ENCODE measurements at regions not wholly inside any gene's neighbourhood (a gene's known extent, or its start where the extent isn't known, plus 50 kb on each side); places are given as distances from the start of the nearest gene placed in this dataset.

DNA sequence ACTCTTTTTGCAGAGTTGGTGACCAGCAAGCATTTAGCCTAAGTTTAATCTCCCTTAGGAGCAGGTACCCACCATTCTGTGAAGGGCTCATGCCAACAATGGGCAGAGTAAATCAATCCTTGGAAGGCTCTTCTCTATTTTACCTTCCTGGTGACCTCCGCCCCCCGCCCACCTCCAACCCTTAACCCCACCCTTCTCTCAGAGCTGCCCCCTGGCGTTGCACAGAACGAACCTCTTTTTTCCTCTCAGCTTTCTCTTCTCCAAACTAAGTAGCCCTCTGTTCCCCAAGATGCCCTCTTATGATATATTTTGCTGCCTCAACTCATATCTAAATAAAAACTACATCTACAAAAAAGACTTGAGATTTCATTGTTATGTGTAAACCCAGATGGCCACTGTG, 186.8 kb downstream of the SEC16B start:
- peaks cover 11% of the 10 kb centered on the region for H3F3A ChIP-seq (ENCODE audit: low read depth)
- no peak overlapping the region for H3K4me2 ChIP-seq
- Mint-ChIP-seq H3K36me3 (no peaks in the 10 kb centered on the region), H3K4me3 (no peak overlapping the region), H3K9me3 (no peaks in the 10 kb centered on the region), H3K27ac (no peak overlapping the region), H3K27me3 (ENCODE audit: insufficient read depth, low read depth) (peaks cover 5% of the 10 kb centered on the region), H3K4me1 (peaks cover 35% of the 10 kb centered on the region)
- no peak overlapping the region for H3K9ac ChIP-seq
- H2AFZ ChIP-seq (replicated peaks): no peak overlapping the region
- H3K27ac ChIP-seq: no peak overlapping the region
- H3K4me3 ChIP-seq: no peak overlapping the region
- no peaks in the 10 kb centered on the region for H3K9me3 ChIP-seq (ENCODE audit: low read depth)
- peaks cover 40% of the 10 kb centered on the region for H3K4me1 ChIP-seq
- DNase-seq (ENCODE audit: low spot score): no peak
- H4K20me1 ChIP-seq (ENCODE audit: low read depth): no peaks in the 10 kb centered on the region
- H3K79me2 ChIP-seq (ENCODE audit: low read depth): no peaks in the 10 kb centered on the region
- H3K27me3 ChIP-seq: no peaks in the 10 kb centered on the region
- H3K36me3 ChIP-seq: no peaks in the 10 kb centered on the region
- TF ChIP-seq EZH2 (IDR thresholded peaks at IDR 0.05) (no peak), EZH2phosphoT487 (IDR thresholded peaks at IDR 0.05) (no peak)
- TF ChIP-seq, protein P1, sequence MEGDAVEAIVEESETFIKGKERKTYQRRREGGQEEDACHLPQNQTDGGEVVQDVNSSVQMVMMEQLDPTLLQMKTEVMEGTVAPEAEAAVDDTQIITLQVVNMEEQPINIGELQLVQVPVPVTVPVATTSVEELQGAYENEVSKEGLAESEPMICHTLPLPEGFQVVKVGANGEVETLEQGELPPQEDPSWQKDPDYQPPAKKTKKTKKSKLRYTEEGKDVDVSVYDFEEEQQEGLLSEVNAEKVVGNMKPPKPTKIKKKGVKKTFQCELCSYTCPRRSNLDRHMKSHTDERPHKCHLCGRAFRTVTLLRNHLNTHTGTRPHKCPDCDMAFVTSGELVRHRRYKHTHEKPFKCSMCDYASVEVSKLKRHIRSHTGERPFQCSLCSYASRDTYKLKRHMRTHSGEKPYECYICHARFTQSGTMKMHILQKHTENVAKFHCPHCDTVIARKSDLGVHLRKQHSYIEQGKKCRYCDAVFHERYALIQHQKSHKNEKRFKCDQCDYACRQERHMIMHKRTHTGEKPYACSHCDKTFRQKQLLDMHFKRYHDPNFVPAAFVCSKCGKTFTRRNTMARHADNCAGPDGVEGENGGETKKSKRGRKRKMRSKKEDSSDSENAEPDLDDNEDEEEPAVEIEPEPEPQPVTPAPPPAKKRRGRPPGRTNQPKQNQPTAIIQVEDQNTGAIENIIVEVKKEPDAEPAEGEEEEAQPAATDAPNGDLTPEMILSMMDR (IDR thresholded peaks at IDR 0.05): peak; percentile 20

DNA sequence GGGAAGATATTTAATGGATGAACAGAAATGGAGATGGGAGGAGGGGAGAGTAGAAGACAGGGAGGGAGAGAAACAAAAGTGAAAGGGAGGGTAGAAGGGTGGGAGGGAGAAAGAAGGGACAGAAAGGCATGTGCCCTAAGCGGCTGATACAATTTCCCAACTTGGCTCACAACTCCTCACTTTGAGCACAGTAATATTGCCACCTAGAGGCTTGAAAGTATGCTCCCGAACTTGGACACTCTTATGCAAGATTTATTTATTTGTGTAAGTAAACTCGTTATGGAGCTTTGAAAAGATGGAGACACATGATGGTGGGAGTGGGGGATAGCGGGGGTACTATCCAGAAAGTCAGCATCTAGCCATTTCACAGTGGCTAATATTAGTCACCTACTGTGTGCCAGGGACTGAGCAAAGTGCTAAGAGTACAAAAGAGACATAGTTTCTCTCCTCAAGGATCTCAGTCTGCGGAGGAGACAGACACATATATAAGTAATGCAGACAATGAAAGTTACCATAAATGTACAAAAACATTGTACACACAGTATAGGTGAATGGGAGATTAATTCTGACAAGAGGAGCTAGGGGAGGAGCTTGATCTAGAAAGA, 189.7 kb downstream of the SEC16B start:
- H3K9me3 ChIP-seq (ENCODE audit: low read depth): no peaks in the 10 kb centered on the region
- H3K4me2 ChIP-seq: peak overlapping the region; percentile 21
- no peak overlapping the region for H3K4me3 ChIP-seq
- no peak overlapping the region for H3K9ac ChIP-seq
- peak; percentile 57 for DNase-seq (ENCODE audit: low spot score)
- Mint-ChIP-seq H3K27ac (no peak overlapping the region), H3K27me3 (ENCODE audit: insufficient read depth, low read depth) (peaks cover 4% of the 10 kb centered on the region), H3K36me3 (no peaks in the 10 kb centered on the region), H3K9me3 (no peaks in the 10 kb centered on the region), H3K4me3 (no peak overlapping the region), H3K4me1 (peaks cover 36% of the 10 kb centered on the region)
- no peak overlapping the region for H2AFZ ChIP-seq (replicated peaks)
- H3K27ac ChIP-seq: no peak overlapping the region
- peaks cover 9% of the 10 kb centered on the region for H3F3A ChIP-seq (ENCODE audit: low read depth)
- no peaks in the 10 kb centered on the region for H4K20me1 ChIP-seq (ENCODE audit: low read depth)
- peaks cover 30% of the 10 kb centered on the region for H3K4me1 ChIP-seq
- no peaks in the 10 kb centered on the region for H3K27me3 ChIP-seq
- TF ChIP-seq, protein P1 (IDR thresholded peaks at IDR 0.05): peak; percentile 70
- no peak for TF ChIP-seq EZH2 (IDR thresholded peaks at IDR 0.05)
- no peaks in the 10 kb centered on the region for H3K36me3 ChIP-seq
- no peaks in the 10 kb centered on the region for H3K79me2 ChIP-seq (ENCODE audit: low read depth)

DNA sequence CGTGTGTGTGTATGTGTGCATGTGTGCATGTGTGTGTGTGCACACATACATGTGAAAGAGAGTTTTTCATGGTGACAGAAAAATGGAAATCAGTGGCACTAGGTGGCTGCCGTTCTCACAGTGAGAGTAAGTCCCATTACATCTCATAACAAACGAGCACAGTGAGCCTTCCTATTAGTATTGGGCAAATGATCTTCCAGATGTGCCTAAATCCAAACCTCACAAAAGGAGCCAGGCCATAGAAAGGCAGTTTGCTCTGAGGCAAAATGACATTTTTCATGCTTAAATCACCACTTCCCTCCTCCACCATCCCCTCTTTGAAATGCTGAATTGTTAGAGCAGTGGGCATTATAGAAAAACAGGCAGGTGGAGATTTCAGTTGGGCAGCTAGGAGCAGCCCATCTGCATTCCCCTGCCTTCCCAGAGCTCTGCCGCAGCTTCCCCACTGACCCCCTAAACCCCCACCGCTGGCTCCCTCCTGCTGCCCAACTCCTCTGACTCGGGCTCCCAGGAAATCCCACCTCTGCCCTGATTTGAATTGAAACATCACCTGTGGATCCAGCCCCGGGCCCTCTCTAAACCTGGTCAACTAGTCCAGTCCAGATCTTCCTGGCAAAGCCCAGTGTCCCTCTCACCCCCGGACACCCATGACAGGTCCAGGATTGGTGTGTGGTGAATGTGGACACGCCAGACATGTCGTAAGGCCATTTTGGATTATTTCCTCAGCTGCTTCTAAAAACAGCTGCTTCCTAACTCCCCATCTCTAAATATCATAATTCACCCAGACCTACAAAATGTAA, 190.5 kb downstream of the SEC16B start:
- H3K27ac Mint-ChIP-seq: peak overlapping the region; percentile 51
- no peaks in the 10 kb centered on the region for H3K79me2 ChIP-seq (ENCODE audit: low read depth)
- DNase-seq (ENCODE audit: low spot score): peak; percentile 13

More for the DNA sequence above, 190.5 kb downstream of the SEC16B start:
- Histone ChIP-seq H3K9me3 (ENCODE audit: low read depth) (no peaks in the 10 kb centered on the region), H3K27ac (no peak overlapping the region), H3K27me3 (no peaks in the 10 kb centered on the region), H3F3A (ENCODE audit: low read depth) (peaks cover under 1% of the 10 kb centered on the region), H4K20me1 (ENCODE audit: low read depth) (no peaks in the 10 kb centered on the region), H3K4me1 (peaks cover 22% of the 10 kb centered on the region), H3K4me3 (no peak overlapping the region), H3K4me2 (peak overlapping the region; percentile 21), H3K9ac (no peak overlapping the region), H2AFZ (replicated peaks) (peak overlapping the region; percentile 65), H3K36me3 (no peaks in the 10 kb centered on the region)
- Mint-ChIP-seq H3K27me3 (ENCODE audit: insufficient read depth, low read depth) (no peaks in the 10 kb centered on the region), H3K36me3 (no peaks in the 10 kb centered on the region), H3K4me3 (no peak overlapping the region), H3K9me3 (peaks cover 5% of the 10 kb centered on the region), H3K4me1 (peaks cover 28% of the 10 kb centered on the region)
- TF ChIP-seq EZH2phosphoT487 (IDR thresholded peaks at IDR 0.05) (no peak), EZH2 (IDR thresholded peaks at IDR 0.05) (no peak)
- TF ChIP-seq, protein P1 (IDR thresholded peaks at IDR 0.05): no peak
